GM21381 (cell line): ENCODE measurements at regions not wholly inside any gene's neighbourhood (a gene's known extent, or its start where the extent isn't known, plus 50 kb on each side); places are given as distances from the start of the nearest gene placed in this dataset.
"Not testable (repeated sequence)": the region's sequence is repeated elsewhere in the genome, so short reads cannot be mapped to it uniquely, and the experiment has no call there.

Experiments used
- ATAC-seq: cut with Tn5 transposase; IDR thresholded peaks from one replicate; pipeline ENCODE4 v1.9.1; 2021; ENCODE audit warnings: mild to moderate bottlenecking, moderate library complexity; ENCODE audit not compliant: unreplicated experiment

DNA sequence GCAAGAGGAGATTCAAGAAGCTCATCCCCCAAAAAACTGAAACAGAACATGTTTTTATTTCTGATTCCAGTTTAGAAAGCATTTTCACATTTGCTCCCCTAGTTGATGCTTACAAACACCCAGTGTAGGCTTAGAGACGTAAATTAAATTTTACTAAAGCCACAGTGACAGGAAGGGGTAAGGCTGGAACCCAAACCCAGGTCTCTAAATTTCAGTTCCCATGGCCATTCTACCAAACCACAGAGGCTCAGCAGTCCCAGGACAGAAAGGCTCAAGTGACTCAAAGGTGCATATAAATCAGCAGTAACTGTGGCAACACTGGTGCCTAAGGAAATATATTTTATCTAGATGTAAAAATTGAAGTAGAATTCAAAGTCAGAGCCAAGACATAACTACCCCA is 128.7 kb downstream of the CEP120 start:
- peak; percentile 81 for ATAC-seq

DNA sequence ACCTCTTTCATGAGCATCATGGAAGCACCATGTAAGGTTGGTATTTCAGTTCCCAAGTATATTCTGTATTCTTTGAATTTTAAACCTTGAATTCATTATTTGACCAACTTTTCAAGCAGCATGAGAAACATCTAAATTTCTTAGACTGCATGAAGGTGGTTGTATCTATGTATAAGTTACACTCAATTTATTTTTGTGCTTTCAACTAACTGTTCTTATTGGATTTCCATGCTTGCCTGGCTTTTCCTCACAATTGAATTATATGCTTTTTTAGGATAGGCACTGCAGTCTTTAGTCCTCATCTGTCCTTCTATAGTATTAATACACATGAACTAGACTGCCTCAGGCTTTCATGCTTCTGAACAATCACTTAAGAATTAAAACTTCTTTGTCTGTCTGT is 134.0 kb downstream of the CEP120 start:
- ATAC-seq = no peak

DNA sequence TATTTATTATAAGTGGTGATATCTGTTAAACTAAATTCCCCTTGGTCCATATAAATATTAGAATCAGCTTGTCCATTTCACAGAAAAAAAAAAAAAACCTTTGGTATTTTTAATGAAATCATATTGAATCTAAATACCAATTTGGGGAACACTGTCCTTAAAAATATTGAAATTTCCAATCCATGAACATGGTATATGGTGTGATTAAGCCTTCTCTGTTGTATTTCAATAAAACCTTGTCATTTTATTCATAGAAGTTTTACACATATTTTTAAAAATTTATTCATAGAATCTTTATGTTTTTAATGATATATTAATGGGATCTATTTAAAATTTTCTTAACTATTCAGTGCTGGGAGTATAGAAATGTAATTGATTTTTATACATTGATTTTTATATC is 135.3 kb downstream of the CEP120 start:
- ATAC-seq = no peak

DNA sequence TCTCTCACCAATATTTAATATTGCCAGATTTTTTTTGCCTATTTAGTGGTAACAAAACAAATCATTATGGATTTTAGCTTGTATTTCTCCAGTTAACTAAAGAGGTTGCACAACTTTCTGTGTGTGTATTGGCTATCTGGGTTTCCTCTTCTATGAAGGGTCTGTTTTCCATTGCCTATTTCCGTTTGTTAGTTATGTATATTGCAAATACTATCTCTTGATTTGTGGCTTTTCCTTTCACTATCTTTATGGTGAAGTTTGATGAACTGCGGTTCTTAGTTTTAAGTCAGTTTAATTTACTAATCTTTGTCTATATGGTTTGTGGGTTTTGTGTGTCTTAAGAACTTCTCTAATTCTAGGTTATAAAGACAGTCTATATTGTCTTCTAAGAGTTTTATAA is 136.3 kb downstream of the CEP120 start:
- no peak for ATAC-seq

- no peak for ATAC-seq
Measured at GRCh38 chr5:123285122-123286023, 137.8 kb downstream of the CEP120 start.

DNA sequence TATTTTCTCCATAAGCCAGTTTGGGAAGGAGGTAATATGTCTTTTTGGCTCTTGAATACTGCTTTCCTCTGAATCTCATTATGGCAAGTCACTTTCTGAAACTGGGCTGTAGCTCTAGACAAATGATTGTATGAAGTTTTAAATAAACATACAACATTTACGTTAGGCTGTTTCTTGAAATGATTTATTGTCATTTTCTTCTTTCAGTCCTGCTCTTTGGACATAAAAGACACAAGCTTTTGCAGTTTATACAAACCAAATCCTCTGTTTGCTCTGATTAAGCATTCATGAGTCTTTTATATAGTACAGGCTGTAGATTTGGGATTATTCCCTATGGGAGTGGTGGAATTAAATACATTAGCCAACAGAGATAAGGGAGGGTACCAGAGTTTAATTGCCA is 139.7 kb downstream of the CEP120 start:
- no peak for ATAC-seq

DNA sequence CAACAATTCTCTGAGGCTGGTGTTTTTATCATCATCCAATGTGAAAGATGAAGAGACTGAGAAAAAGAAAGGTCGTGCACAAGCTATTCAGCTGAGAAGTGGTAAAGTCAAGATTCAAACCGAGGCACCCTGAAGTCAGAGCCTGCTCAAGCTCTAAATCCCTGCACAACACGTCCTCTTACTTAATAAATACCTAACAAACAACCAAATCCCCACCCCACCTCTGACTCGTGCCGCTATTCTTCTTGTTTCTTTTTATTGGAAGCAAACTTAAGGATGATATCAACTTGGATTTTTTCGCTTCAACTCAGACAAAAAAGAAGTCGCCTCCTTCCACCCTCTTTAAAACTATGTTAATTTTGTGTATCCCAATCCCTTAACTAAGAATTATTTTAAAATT is 140.2 kb downstream of the CEP120 start:
- no peak for ATAC-seq

DNA sequence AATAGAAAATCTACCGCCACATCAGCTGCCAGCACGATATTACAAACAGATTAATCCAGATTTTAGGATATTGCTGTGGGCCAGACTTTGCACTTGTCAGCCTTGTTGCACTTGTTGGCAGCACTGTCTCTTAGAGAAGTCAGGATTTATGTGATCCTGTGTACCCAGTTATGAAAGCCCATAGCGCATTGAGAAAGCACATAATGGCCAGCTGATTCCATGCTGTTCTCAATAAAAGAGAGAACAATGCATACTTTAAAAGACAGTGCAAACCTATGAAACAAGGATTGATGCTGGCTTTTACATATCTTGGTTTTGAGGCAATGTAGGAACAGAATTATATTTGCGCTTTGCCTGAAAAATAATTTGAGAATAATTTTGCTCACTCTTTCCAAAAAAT is 140.8 kb downstream of the CEP120 start:
- ATAC-seq = no peak

GRCh38 chr5:123280854-123281253 is 142.3 kb downstream of the CEP120 start:
- not testable (repeated sequence) for ATAC-seq

DNA sequence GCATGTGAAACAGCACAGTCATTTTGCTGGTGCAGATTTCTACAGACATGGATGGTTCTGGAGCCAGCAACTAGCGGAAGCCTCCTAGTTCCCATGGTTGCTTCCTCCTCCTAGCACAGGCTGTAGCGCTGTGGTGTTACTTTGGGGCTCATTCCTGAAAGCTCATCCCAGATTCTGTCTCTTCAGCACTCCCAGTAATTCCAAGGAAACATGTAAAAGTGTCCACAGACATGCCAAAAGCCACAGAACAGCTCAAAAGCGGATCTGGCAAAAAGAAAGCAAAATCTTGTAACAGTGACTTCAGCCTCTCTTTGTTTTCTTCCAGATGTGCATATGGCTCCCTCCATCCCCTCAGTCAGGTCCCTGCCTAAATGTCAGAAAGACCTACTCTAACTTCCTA is 144.1 kb downstream of the CEP120 start:
- no peak for ATAC-seq

DNA sequence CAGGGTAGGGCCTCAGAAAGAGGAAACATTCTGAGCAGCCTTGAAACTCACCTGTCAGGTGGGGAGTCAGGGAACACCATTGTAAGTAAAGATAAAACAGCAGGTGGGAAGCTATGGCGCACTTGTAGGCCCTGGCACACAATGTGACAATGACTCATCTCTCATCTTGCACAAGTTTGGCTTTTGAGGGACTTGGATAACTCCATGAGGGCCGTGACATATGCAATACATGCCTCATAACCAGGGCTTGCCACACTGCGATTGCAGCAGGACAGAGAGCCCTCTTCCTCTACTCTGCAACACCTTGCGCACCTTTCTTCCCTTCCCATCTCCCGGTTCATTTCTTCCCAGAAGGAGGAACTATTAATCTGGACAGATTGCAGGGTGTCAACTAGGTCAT is 144.9 kb downstream of the CEP120 start:
- no peak for ATAC-seq

GRCh38 chr5:123273984-123274383 is 149.2 kb downstream of the CEP120 start:
- ATAC-seq = no peak

GRCh38 chr5:123273095-123273494 is 150.1 kb downstream of the CEP120 start:
- no peak for ATAC-seq

GRCh38 chr5:123269851-123270250 is 153.4 kb downstream of the CEP120 start:
- no peak for ATAC-seq

DNA sequence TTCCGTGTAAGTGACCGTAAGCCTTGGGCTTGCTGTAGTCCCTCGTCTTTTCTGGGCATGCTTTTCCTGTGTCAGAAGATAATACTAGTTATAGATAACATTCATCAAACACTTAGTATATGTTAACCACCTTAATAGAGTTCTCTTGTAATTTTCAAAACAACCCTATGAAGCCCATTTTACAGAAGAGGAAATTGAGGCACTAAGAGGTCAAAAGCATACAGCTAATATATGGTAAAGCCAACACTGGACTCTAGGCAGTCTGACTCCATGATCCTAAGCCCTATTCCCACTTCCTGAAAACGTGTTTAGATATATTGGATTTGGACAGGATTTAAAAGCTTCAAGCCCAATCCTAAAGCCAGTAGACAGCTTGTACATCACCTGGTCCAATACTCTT is 153.8 kb downstream of the CEP120 start:
- no peak for ATAC-seq

DNA sequence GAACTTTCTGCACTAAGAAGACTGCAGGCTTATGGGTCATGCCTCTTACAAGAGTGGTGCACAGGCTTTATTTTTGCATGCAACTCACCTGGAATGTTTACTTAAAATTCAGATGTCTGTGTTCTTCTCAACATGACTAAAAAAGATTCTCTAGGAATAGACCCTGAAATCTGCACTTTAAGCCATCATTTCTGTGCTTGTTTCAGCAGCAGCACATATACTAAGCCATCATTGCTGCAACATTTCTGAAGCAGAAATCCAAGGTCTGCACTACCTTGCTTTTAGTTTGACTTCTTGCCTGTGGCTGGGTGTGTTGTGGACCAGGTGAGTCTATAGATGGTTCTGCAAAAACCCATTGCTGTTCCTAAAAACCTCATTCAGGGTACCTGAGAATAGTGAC is 156.8 kb downstream of the CEP120 start:
- ATAC-seq = no peak

DNA sequence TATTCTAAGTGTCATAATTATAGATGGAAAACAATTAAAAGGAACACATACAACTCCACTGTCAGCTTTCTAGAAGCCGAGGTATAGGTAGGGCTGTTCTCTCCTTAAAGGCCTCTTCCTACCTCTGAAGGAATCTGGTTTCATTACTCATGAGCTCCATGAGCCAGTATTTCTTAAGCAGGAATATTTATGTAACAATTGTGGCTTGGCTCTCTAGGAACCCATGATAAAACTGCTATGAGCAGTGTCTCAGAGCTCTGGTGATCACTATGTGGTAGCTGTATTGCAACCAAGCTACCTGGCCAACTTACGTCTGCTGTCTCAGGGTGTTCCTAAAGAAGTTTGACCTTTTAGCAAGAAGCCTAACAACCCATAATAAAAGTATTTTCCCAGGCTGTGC is 157.7 kb downstream of the CEP120 start:
- no peak for ATAC-seq

GRCh38 chr5:123264394-123264793 is 158.8 kb downstream of the CEP120 start:
- no peak for ATAC-seq

DNA sequence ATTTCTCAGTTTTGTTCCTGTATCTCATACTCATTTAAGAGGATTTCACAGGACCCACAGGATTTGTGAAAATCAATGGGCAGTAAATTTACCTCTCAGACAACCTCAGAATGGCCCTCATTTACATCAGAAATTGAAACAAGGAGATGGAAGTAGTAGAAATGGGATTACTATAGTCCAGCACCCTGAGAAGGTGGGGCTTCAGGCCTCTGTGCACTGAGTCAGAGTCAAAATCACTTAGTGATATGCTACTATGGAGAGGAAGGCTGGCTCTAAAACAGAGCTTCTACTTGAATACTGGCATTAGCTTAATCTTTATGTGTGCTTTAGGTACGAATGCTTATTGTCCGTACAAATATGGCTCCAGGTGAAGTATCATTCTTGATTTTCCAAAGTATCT is 159.3 kb downstream of the CEP120 start:
- ATAC-seq = no peak

GRCh38 chr5:123262216-123262823 is 160.9 kb downstream of the CEP120 start:
- no peak for ATAC-seq

DNA sequence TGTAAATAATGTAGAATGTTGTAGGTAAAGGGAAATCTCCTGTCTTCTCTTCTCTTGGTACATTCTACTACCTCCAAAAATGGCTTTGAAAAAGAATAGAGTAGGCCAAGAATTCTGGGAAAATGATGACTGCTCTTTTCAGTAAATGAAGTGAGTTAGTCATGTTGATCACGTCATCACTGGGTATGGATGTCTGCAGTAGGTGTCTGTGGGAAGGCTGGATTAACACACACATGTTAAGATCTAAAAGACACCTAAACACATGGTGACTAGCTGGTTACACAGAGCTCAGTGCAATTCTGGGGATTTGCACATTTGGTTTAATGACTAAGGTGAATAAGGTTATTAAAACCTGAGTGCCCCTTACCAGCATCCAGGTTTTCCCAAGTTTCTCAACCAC is 161.5 kb downstream of the CEP120 start:
- ATAC-seq = no peak

DNA sequence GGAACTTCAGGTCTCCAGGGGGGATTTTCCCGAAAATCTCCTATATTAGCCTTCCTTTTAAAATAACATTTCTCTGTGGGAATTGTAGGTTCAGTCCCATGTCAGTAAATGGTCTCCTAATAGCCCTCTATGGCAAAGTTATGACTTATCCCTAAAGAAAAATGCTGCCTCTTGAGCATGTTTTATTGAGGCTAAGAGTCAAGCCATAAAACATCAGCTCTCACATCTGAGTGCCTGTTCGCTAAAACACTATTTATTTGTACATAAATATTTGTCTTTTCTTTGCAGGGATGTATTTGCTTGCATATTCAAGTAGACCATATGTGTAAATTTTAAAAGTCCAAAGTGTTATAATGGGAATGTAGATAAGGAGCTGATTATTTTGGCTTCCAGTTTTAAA is 160.4 kb downstream of the PRDM6 start:
- no peak for ATAC-seq

DNA sequence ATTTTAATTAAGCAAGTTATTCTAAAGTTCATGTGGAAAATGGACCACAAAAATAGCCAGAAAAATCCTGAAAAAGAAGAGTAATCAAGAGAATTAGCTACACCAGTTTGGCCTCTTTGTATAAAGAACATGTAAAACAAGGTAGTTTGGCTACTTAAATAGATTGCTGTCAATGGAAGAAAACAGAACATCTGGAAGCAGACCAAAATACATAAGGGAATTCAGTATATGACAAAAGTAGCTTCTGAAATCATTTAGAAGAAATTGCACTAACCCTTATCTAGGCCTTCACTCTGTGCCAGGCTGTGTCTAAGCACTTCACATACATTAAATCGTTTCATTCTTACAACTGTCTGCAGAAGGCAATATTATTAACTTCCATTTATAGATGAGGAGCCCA is 156.6 kb downstream of the PRDM6 start:
- ATAC-seq = no peak
